Astrocyte of the cerebellum (primary cell): ENCODE measurements at regions not wholly inside any gene's neighbourhood (a gene's known extent, or its start where the extent isn't known, plus 50 kb on each side); places are given as distances from the start of the nearest gene placed in this dataset.

Source experiments
- DNase-seq: peaks from one replicate; pipeline ENCODE4 v3.0.0-alpha.2; 2011; ENCODE audit warnings: low read depth
- H3K4me3 ChIP-seq: 2 replicates; pipeline ENCODE4 v1.5.1; 2011; ENCODE audit warnings: mild to moderate bottlenecking, low read depth, low read length, moderate library complexity
- in situ Hi-C: cut with HindIII; loops from 2 replicates; pipeline ENCODE4 v1.10.0; 2017; ENCODE audit warnings: low sequenced_read_pairs
- TF ChIP-seq, protein P1 (sequence below): IDR thresholded peaks from 2 replicates; pipeline ENCODE4 v1.5.1; 2012; ENCODE audit warnings: low read length, low read depth, moderate library complexity, mild to moderate bottlenecking; ENCODE audit errors: missing control alignments

DNA sequence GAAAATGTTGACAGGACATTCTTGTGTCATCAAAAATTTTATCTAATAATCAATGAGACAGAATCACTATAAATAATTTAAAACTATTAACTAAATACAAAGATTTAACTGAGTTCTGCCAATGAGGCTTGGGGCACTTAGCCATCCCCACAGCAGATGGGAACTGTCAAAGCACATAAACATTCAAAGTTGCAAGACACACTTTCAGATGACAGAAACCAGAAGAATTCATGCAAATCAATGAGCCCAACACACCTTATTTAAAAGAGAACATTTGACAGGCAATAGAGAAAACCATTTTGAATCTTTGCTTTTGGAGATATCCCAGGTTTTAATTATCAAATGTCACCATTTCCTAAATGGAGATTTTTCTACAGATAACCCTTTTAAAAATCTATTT is 566.2 kb downstream of the IRS1 start:
- no peak overlapping the region for H3K4me3 ChIP-seq
- in situ Hi-C loops = no loop called here
- TF ChIP-seq, protein P1, sequence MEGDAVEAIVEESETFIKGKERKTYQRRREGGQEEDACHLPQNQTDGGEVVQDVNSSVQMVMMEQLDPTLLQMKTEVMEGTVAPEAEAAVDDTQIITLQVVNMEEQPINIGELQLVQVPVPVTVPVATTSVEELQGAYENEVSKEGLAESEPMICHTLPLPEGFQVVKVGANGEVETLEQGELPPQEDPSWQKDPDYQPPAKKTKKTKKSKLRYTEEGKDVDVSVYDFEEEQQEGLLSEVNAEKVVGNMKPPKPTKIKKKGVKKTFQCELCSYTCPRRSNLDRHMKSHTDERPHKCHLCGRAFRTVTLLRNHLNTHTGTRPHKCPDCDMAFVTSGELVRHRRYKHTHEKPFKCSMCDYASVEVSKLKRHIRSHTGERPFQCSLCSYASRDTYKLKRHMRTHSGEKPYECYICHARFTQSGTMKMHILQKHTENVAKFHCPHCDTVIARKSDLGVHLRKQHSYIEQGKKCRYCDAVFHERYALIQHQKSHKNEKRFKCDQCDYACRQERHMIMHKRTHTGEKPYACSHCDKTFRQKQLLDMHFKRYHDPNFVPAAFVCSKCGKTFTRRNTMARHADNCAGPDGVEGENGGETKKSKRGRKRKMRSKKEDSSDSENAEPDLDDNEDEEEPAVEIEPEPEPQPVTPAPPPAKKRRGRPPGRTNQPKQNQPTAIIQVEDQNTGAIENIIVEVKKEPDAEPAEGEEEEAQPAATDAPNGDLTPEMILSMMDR = no peak
- no peak for DNase-seq

DNA sequence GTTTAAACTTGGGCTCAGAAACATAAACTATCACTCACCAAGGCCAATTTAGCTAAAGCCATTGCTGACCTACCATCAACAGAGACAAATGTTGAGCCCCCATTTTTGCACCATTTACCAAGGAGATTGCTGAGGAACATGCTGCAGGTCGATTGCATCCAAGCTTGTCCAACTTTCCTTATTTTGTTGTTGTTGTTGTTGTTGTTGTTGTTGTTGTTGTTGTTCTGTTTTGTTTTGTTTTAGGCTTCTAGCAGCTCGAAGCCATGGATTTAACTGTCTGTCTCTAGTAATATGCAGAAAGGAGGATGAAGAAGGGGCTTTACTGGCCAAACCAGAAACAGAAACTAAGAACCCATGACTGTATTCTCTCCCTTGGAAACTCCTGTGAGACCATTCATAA is 571.5 kb downstream of the IRS1 start:
- H3K4me3 ChIP-seq = no peak overlapping the region
- TF ChIP-seq, protein P1 = no peak
- in situ Hi-C loops = no loop called here
- DNase-seq = no peak

DNA sequence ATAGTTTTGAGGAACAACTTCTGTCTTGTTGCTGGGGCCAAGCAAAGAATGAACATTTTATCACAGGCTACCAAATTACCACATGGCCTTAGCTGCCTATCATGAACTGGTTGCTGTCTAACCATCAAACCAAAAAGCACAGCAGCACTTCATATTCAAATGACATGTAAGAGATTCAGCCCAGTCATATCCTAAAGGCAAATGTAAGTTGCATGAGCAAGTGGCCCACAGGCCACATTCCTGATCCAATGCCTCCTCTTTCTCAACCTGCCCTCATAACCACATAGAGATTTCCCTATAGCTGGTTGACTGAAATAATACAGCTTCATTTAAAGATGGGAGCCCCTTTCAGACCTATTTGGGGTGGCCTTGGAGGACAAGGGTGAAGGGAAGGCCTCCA is 572.3 kb downstream of the IRS1 start:
- TF ChIP-seq, protein P1 = no peak
- H3K4me3 ChIP-seq = no peak overlapping the region
- in situ Hi-C loops = no loop called here
- no peak for DNase-seq

DNA sequence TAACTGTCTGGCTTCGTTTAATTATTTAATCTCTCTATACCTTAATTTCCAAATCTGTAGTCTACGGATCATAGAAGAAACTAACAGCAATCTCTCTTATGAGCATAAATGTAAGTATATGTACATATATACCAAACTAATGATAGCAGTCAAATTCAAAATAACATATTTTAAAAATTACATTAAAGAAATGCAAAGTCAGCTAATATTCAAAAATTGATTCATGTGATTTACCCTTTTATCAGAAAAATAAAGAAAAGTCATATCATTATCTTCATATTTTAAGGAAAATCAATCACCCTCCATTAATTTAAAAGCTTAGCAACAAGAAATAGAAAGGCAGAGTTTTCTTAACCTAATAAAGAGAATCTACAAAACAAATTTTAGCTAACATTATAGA is 575.9 kb downstream of the IRS1 start:
- no peak for DNase-seq
- H3K4me3 ChIP-seq = no peak overlapping the region
- TF ChIP-seq, protein P1 = no peak
- in situ Hi-C loops = loop anchor here (25.0 kb wide), 1 partner anchor 564 kb away; the partner anchor contains the start of gene IRS1

DNA sequence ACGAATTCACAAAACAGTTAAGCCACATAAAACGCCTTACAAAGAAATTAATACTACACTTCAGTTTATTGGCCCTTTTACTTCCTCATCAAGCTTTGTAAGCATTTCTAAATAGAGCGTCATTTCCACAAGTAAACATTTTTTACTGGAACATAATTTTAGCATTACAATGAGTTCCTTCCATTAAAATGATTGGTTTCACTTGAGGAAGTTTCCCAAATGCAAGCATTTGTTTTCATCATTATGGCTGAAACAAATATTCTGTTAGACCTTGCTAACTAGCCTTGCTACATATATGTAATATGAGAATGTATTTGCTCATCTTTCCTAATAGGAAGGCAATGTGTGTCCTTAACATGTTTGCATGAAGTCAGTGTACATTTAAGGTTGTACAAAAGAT is 579.1 kb downstream of the IRS1 start:
- TF ChIP-seq, protein P1 = no peak
- DNase-seq = no peak
- in situ Hi-C loops = loop anchor here (25.0 kb wide), 1 partner anchor 567 kb away; the partner anchor contains the start of gene IRS1
- H3K4me3 ChIP-seq = no peak overlapping the region

DNA sequence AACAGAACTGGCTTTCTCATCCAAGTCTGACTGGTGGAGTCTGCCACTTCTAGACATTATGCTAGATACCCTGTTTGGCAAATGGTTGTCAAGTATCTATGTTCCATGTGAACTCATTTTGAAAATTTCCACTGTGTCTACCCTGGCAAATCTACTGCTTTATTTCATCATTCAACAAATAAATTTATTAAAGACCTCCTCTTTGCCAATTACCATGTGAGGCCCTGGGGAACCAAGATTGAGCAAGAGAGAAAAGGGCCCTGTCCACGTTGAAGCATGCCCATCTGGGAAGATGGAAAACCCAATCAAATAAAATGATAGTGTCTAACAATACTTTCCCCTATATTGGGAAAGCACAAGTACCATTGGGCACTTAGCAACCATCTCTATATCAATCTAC is 582.4 kb downstream of the IRS1 start:
- TF ChIP-seq, protein P1 = no peak
- no peak for DNase-seq
- H3K4me3 ChIP-seq = no peak overlapping the region
- in situ Hi-C loops = loop anchor here (25.0 kb wide), 1 partner anchor 570 kb away; the partner anchor contains the start of gene IRS1
